HEK293 (cell line): ENCODE measurements at regions not wholly inside any gene's neighbourhood (a gene's known extent, or its start where the extent isn't known, plus 50 kb on each side); places are given as distances from the start of the nearest gene placed in this dataset.

ENCODE experiments used
- CTCF ChIA-PET: fragments of 350-600 bp; formaldehyde crosslinking; extraction: SDS; loops from one replicate; lab custom pipeline; 2021; ENCODE audit warnings: antibody characterized with exemption; lab: Yijun Ruan, JAX
- POLR2A ChIA-PET: fragments of 300-600 bp; formaldehyde crosslinking; extraction: SDS; loops from one replicate; lab custom pipeline; 2020; ENCODE audit warnings: antibody characterized with exemption, inconsistent platforms; lab: Yijun Ruan, JAX
- H3K27ac ChIP-seq: fragments of 200-500 bp; sonication (Bioruptor generic); 2 replicates; pipeline ENCODE4 v1.5.1; 2014; ENCODE audit warnings: low read depth, low read length, control low read depth, inconsistent platforms; ENCODE audit errors: extremely low read depth
- H3K36me3 ChIP-seq, 2 experiments: fragments of 200-500 bp in 1 of 2; sonication (Bioruptor generic) in 1 of 2; 1 replicate in 1 of 2; 2 replicates in 1 of 2; pipeline ENCODE4 v1.5.1; 2014 to 2017; ENCODE audit warnings: inconsistent platforms in 2 of 2, low read length in 2 of 2; ENCODE audit not compliant: control insufficient read depth in 2 of 2, insufficient read depth in 1 of 2
- H3K4me1 ChIP-seq: fragments of 200-500 bp; sonication (Bioruptor generic); 2 replicates; pipeline ENCODE4 v1.5.1; 2014; ENCODE audit warnings: mild to moderate bottlenecking, low read length, inconsistent platforms; ENCODE audit not compliant: control insufficient read depth, insufficient read depth
- H3K4me3 ChIP-seq: 2 replicates; pipeline ENCODE4 v1.5.1; 2011; ENCODE audit warnings: low read depth, mild to moderate bottlenecking, control low read depth, low read length, moderate library complexity
- H3K9me3 ChIP-seq: fragments of 200-500 bp; sonication (Bioruptor generic); 2 replicates; pipeline ENCODE4 v1.5.1; 2014; ENCODE audit warnings: low read depth, low read length, inconsistent platforms; ENCODE audit not compliant: control insufficient read depth, insufficient read depth
- GLIS1 ChIP-seq: fragments of 450-650 bp; formaldehyde crosslinking; IDR thresholded peaks from 2 replicates; pipeline ENCODE4 v1.5.1; 2016; ENCODE audit warnings: missing biosample characterization, missing genetic modification characterization
- GLIS2 ChIP-seq: fragments of 450-650 bp; formaldehyde crosslinking; IDR thresholded peaks from 2 replicates; pipeline ENCODE4 v1.5.1; 2016; ENCODE audit warnings: missing biosample characterization, missing genetic modification characterization
- REST ChIP-seq: fragments of 450-650 bp; formaldehyde crosslinking; IDR thresholded peaks from 2 replicates; pipeline ENCODE4 v1.5.1; 2016; ENCODE audit warnings: missing biosample characterization, missing genetic modification characterization
- SALL2 ChIP-seq: fragments of 450-650 bp; formaldehyde crosslinking; IDR thresholded peaks from 2 replicates; pipeline ENCODE4 v1.5.0; 2017; ENCODE audit warnings: missing biosample characterization, mild to moderate bottlenecking, missing genetic modification characterization, borderline replicate concordance
- SCRT2 ChIP-seq: fragments of 450-650 bp; formaldehyde crosslinking; IDR thresholded peaks from 2 replicates; pipeline ENCODE4 v1.5.1; 2016; ENCODE audit warnings: missing biosample characterization, missing genetic modification characterization
- ZNF140 ChIP-seq: fragments of 450-650 bp; formaldehyde crosslinking; IDR thresholded peaks from 2 replicates; pipeline ENCODE4 v1.5.1; 2016; ENCODE audit warnings: missing biosample characterization, missing genetic modification characterization
- ZNF221 ChIP-seq: fragments of 450-650 bp; formaldehyde crosslinking; IDR thresholded peaks from 2 replicates; pipeline ENCODE4 v1.5.1; 2017; ENCODE audit warnings: missing biosample characterization, missing genetic modification characterization, borderline replicate concordance
- ZNF239 ChIP-seq: fragments of 450-650 bp; formaldehyde crosslinking; IDR thresholded peaks from 2 replicates; pipeline ENCODE4 v1.5.1; 2016; ENCODE audit warnings: missing biosample characterization, missing genetic modification characterization
- ZNF280D ChIP-seq: fragments of 450-650 bp; formaldehyde crosslinking; IDR thresholded peaks from 2 replicates; pipeline ENCODE4 v1.5.1; 2016; ENCODE audit warnings: missing biosample characterization, missing genetic modification characterization
- ZNF302 ChIP-seq: fragments of 450-650 bp; formaldehyde crosslinking; IDR thresholded peaks from 2 replicates; pipeline ENCODE4 v1.5.1; 2016; ENCODE audit warnings: missing biosample characterization, missing genetic modification characterization, low read depth
- ZNF311 ChIP-seq: fragments of 450-650 bp; formaldehyde crosslinking; IDR thresholded peaks from 2 replicates; pipeline ENCODE4 v1.5.1; 2017; ENCODE audit warnings: missing biosample characterization, missing genetic modification characterization, borderline replicate concordance
- ZNF391 ChIP-seq: fragments of 450-650 bp; formaldehyde crosslinking; IDR thresholded peaks from 2 replicates; pipeline ENCODE4 v1.5.1; 2016; ENCODE audit warnings: low read depth, missing biosample characterization, missing genetic modification characterization, borderline replicate concordance
- ZNF473 ChIP-seq: fragments of 450-650 bp; formaldehyde crosslinking; IDR thresholded peaks from 2 replicates; pipeline ENCODE4 v1.5.1; 2017; ENCODE audit warnings: missing biosample characterization, missing genetic modification characterization
- ZNF514 ChIP-seq: fragments of 450-650 bp; formaldehyde crosslinking; IDR thresholded peaks from 2 replicates; pipeline ENCODE4 v1.5.1; 2016; ENCODE audit warnings: missing biosample characterization, missing genetic modification characterization
- ZNF585B ChIP-seq: fragments of 450-650 bp; formaldehyde crosslinking; IDR thresholded peaks from 2 replicates; pipeline ENCODE4 v1.5.1; 2016; ENCODE audit warnings: missing biosample characterization, missing genetic modification characterization
- ZNF596 ChIP-seq: fragments of 450-650 bp; IDR thresholded peaks from 2 replicates; pipeline ENCODE4 v1.5.0; 2018; ENCODE audit warnings: missing biosample characterization, mild to moderate bottlenecking, missing genetic modification characterization, moderate library complexity
- ZNF704 ChIP-seq: fragments of 450-650 bp; formaldehyde crosslinking; IDR thresholded peaks from 2 replicates; pipeline ENCODE4 v1.5.1; 2016; ENCODE audit warnings: missing biosample characterization, missing genetic modification characterization
- TF ChIP-seq, protein P1 (sequence below): fragments of 450-650 bp; formaldehyde crosslinking; IDR thresholded peaks from 2 replicates; pipeline ENCODE4 v1.5.1; 2016; ENCODE audit warnings: missing biosample characterization, missing genetic modification characterization, borderline replicate concordance
- TF ChIP-seq, protein P2 (sequence below): fragments of 450-650 bp; formaldehyde crosslinking; IDR thresholded peaks from 2 replicates; pipeline ENCODE4 v1.5.1; 2016; ENCODE audit warnings: missing biosample characterization, missing genetic modification characterization

DNA sequence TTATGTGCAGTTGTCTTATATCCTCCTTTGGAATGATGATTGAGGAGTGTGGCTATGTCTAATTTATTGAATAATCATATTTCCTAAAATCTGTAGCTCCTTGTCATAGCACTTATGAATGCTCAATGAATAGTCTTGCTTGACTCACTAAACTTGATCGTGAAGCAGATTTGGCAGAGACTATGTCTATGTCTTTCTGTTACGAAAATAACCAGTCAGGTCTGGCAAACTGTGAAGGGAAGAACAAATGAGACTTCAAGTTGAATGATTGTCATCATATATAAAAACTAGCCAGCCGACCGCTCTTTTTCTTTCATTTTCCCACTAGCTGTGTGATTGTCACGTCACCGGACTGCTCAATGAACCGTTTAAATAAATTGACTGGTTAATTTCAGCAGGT, 1303.9 kb upstream of the GJE1 start:
- TF ChIP-seq GLIS2 (tag by site-specific recombination), result no peak
- TF ChIP-seq ZNF391, result no peak
- no peak for TF ChIP-seq ZNF302 (tag by site-specific recombination)
- POLR2A ChIA-PET, result no interaction called here

GRCh38 chr6:140827593-140827992, 1305.1 kb upstream of the GJE1 start:
- no peaks in the 10 kb centered on the region for H3K36me3 ChIP-seq
- CTCF ChIA-PET, result no interaction called here
- no peak for TF ChIP-seq SCRT2 (tag by site-specific recombination)
- no peak for TF ChIP-seq ZNF239
- TF ChIP-seq ZNF221 (tag by site-specific recombination), result no peak
- TF ChIP-seq REST (tag by site-specific recombination), result no peak
- no peak for TF ChIP-seq SALL2 (tag by site-specific recombination)
- TF ChIP-seq GLIS1 (tag by site-specific recombination), result no peak
- TF ChIP-seq, protein P1, sequence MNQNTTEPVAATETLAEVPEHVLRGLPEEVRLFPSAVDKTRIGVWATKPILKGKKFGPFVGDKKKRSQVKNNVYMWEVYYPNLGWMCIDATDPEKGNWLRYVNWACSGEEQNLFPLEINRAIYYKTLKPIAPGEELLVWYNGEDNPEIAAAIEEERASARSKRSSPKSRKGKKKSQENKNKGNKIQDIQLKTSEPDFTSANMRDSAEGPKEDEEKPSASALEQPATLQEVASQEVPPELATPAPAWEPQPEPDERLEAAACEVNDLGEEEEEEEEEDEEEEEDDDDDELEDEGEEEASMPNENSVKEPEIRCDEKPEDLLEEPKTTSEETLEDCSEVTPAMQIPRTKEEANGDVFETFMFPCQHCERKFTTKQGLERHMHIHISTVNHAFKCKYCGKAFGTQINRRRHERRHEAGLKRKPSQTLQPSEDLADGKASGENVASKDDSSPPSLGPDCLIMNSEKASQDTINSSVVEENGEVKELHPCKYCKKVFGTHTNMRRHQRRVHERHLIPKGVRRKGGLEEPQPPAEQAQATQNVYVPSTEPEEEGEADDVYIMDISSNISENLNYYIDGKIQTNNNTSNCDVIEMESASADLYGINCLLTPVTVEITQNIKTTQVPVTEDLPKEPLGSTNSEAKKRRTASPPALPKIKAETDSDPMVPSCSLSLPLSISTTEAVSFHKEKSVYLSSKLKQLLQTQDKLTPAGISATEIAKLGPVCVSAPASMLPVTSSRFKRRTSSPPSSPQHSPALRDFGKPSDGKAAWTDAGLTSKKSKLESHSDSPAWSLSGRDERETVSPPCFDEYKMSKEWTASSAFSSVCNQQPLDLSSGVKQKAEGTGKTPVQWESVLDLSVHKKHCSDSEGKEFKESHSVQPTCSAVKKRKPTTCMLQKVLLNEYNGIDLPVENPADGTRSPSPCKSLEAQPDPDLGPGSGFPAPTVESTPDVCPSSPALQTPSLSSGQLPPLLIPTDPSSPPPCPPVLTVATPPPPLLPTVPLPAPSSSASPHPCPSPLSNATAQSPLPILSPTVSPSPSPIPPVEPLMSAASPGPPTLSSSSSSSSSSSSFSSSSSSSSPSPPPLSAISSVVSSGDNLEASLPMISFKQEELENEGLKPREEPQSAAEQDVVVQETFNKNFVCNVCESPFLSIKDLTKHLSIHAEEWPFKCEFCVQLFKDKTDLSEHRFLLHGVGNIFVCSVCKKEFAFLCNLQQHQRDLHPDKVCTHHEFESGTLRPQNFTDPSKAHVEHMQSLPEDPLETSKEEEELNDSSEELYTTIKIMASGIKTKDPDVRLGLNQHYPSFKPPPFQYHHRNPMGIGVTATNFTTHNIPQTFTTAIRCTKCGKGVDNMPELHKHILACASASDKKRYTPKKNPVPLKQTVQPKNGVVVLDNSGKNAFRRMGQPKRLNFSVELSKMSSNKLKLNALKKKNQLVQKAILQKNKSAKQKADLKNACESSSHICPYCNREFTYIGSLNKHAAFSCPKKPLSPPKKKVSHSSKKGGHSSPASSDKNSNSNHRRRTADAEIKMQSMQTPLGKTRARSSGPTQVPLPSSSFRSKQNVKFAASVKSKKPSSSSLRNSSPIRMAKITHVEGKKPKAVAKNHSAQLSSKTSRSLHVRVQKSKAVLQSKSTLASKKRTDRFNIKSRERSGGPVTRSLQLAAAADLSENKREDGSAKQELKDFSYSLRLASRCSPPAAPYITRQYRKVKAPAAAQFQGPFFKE (tag by site-specific recombination), result no peak
- TF ChIP-seq ZNF280D (tag by site-specific recombination), result no peak
- no peak for TF ChIP-seq ZNF473 (tag by site-specific recombination)
- TF ChIP-seq ZNF140 (tag by site-specific recombination), result no peak
- no peak for TF ChIP-seq ZNF311 (tag by site-specific recombination)
- no peak for TF ChIP-seq ZNF596 (tag by site-specific recombination)
- TF ChIP-seq ZNF514 (tag by site-specific recombination), result no peak
- no peak for TF ChIP-seq ZNF585B
- TF ChIP-seq, protein P2, sequence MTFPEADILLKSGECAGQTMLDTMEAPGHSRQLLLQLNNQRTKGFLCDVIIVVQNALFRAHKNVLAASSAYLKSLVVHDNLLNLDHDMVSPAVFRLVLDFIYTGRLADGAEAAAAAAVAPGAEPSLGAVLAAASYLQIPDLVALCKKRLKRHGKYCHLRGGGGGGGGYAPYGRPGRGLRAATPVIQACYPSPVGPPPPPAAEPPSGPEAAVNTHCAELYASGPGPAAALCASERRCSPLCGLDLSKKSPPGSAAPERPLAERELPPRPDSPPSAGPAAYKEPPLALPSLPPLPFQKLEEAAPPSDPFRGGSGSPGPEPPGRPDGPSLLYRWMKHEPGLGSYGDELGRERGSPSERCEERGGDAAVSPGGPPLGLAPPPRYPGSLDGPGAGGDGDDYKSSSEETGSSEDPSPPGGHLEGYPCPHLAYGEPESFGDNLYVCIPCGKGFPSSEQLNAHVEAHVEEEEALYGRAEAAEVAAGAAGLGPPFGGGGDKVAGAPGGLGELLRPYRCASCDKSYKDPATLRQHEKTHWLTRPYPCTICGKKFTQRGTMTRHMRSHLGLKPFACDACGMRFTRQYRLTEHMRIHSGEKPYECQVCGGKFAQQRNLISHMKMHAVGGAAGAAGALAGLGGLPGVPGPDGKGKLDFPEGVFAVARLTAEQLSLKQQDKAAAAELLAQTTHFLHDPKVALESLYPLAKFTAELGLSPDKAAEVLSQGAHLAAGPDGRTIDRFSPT (tag by site-specific recombination), result no peak
- no peak for TF ChIP-seq ZNF704
- TF ChIP-seq, all 188 proteins: peak for 0
- H3K27ac ChIP-seq, result no peak overlapping the region
- POLR2A ChIA-PET, result no interaction called here
- no peaks in the 10 kb centered on the region for H3K9me3 ChIP-seq
- H3K4me1 ChIP-seq, result no peaks in the 10 kb centered on the region
- H3K4me3 ChIP-seq, result no peak overlapping the region

More for the DNA sequence above, 1303.9 kb upstream of the GJE1 start:
- no peaks in the 10 kb centered on the region for H3K36me3 ChIP-seq
- no peak overlapping the region for H3K27ac ChIP-seq
- no peaks in the 10 kb centered on the region for H3K9me3 ChIP-seq
- CTCF ChIA-PET, result no interaction called here
- H3K4me1 ChIP-seq, result no peaks in the 10 kb centered on the region
- H3K4me3 ChIP-seq, result no peak overlapping the region
